Lower leg skin (tissue), 4 donors: ENCODE measurements at regions not wholly inside any gene's neighbourhood (a gene's known extent, or its start where the extent isn't known, plus 50 kb on each side); places are given as distances from the start of the nearest gene placed in this dataset.
A peak's percentile ranks its signal among the peaks of the same experiment; 100 is the strongest.

ENCODE experiments used
- DNase-seq, 2 donors: peaks; one replicate each; pipeline ENCODE4 v3.0.0-alpha.2; 2019; ENCODE audit warnings: low spot score in 2 of 2
- H3K4me3 ChIP-seq: fragments of 200-600 bp; sonication (generic); 2 replicates; pipeline ENCODE4 v1.5.1; 2017; ENCODE audit warnings: mild to moderate bottlenecking, low read depth; ENCODE audit not compliant: poor library complexity, severe bottlenecking
- POLR2A ChIP-seq, 2 donors: fragments of 450-650 bp; IDR thresholded peaks; one replicate each; pipeline ENCODE4 v1.6.1; 2016 to 2017; ENCODE audit warnings: antibody characterized with exemption in 2 of 2, mild to moderate bottlenecking in 1 of 2, moderate library complexity in 1 of 2
- WGBS, 2 donors: methylation state at CpG; one replicate each; pipeline ENCODE4 v1.1.5; 2018; 5-methylcytosine and 5-hydroxymethylcytosine counted together
- intact Hi-C: fragments of 100-400 bp; cut with DNase I; formaldehyde crosslinking; loops from one replicate; pipeline ENCODE4 v1.15.0; 2023; ENCODE audit warnings: low total_unique reads
- TF ChIP-seq, protein P1 (sequence below), 3 donors: fragments of 450-650 bp; IDR thresholded peaks; one replicate each; pipeline ENCODE4 v1.5.1; 2016; ENCODE audit warnings: antibody characterized with exemption in 3 of 3, mild to moderate bottlenecking in 3 of 3, moderate library complexity in 2 of 3

DNA sequence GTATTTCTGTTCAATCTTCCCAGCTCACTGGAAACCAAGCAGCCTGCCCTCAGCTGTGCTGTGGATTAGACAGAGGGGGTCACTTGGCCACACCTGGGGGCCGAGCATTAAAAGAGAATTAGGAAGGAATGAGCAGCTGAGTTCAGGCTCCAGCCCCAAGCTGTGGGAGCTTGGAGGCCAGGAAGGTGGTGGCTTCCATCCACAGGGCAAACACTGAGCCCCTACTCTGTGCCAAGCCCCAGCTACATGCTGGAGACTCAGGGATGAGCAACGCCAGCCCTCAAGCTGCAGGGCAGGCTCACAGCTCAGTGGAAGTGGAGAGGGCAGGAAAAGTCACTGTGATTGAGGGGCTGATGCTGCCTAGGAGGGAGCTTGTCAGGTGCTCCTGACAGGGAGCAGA is 412.7 kb downstream of the BCL11B start:
- TF ChIP-seq, protein P1, sequence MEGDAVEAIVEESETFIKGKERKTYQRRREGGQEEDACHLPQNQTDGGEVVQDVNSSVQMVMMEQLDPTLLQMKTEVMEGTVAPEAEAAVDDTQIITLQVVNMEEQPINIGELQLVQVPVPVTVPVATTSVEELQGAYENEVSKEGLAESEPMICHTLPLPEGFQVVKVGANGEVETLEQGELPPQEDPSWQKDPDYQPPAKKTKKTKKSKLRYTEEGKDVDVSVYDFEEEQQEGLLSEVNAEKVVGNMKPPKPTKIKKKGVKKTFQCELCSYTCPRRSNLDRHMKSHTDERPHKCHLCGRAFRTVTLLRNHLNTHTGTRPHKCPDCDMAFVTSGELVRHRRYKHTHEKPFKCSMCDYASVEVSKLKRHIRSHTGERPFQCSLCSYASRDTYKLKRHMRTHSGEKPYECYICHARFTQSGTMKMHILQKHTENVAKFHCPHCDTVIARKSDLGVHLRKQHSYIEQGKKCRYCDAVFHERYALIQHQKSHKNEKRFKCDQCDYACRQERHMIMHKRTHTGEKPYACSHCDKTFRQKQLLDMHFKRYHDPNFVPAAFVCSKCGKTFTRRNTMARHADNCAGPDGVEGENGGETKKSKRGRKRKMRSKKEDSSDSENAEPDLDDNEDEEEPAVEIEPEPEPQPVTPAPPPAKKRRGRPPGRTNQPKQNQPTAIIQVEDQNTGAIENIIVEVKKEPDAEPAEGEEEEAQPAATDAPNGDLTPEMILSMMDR (IDR thresholded peaks at IDR 0.05) = no peak
- no peak for TF ChIP-seq POLR2A (IDR thresholded peaks at IDR 0.05)
- DNase-seq = peak in 1 of 2 donors; percentile 57
- H3K4me3 ChIP-seq = no peak overlapping the region
- 77 to 81% methylated on average over 2 of the region's 2 CpGs for WGBS, 2 donors
- intact Hi-C loops = no loop called here

DNA sequence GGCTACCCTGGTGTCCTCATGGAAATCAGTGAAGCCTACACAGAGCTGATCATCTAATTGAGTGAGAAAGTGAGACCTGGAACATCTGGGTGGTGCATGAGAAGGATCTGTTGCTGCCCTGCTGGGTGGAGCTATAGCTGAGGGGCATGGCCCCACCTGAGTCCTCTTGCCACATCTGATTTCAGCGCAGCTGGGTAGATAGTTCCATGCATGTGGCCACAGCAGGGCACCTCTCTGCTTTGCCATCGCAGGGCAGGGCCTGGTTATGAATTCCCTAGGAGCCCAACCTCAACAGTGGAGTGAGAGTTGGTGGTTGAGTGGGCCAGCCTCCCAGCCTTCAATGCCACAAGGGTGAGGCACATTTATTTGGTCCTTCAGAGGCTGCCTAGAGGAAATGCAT is 407.8 kb downstream of the BCL11B start:
- intact Hi-C loops = no loop called here
- DNase-seq = peak in 1 of 2 donors; percentile 69
- 83 to 93% methylated on average over 2 of the region's 2 CpGs for WGBS, 2 donors
- no peak overlapping the region for H3K4me3 ChIP-seq
- TF ChIP-seq, protein P1 (IDR thresholded peaks at IDR 0.05) = no peak
- no peak for TF ChIP-seq POLR2A (IDR thresholded peaks at IDR 0.05)

GRCh38 chr14:98867146-98867545 is 404.9 kb downstream of the BCL11B start:
- no peak overlapping the region for H3K4me3 ChIP-seq
- intact Hi-C loops = no loop called here
- 93 to 95% methylated on average over 6 of the region's 6 CpGs for WGBS, 2 donors
- TF ChIP-seq, protein P1 (IDR thresholded peaks at IDR 0.05) = no peak
- no peak for TF ChIP-seq POLR2A (IDR thresholded peaks at IDR 0.05)
- DNase-seq = peak in 1 of 2 donors; percentile 63

GRCh38 chr14:98867726-98868125 is 404.3 kb downstream of the BCL11B start:
- no peak overlapping the region for H3K4me3 ChIP-seq
- 90 to 91% methylated on average over 9 of the region's 9 CpGs for WGBS, 2 donors
- TF ChIP-seq POLR2A (IDR thresholded peaks at IDR 0.05) = no peak
- TF ChIP-seq, protein P1 (IDR thresholded peaks at IDR 0.05) = no peak
- intact Hi-C loops = no loop called here
- DNase-seq = peak in 1 of 2 donors; percentile 46

GRCh38 chr14:98868866-98869265 is 403.1 kb downstream of the BCL11B start:
- intact Hi-C loops = no loop called here
- WGBS, 2 donors = 79 to 90% methylated on average over 8 to 10 of the region's 10 CpGs
- H3K4me3 ChIP-seq = no peak overlapping the region
- TF ChIP-seq, protein P1 (IDR thresholded peaks at IDR 0.05) = no peak
- TF ChIP-seq POLR2A (IDR thresholded peaks at IDR 0.05) = no peak
- peak in 1 of 2 donors; percentile 70 for DNase-seq

GRCh38 chr14:98871796-98872195 is 400.2 kb downstream of the BCL11B start:
- WGBS, 2 donors = 93 to 94% methylated on average over 2 of the region's 2 CpGs
- intact Hi-C loops = no loop called here
- peak; percentile 22 to 79 for DNase-seq

More at GRCh38 chr14:98871796-98872195, 400.2 kb downstream of the BCL11B start:
- H3K4me3 ChIP-seq = no peak overlapping the region
- TF ChIP-seq POLR2A (IDR thresholded peaks at IDR 0.05) = no peak
- TF ChIP-seq, protein P1 (IDR thresholded peaks at IDR 0.05) = no peak
